Stimulated activated CD8-positive, alpha-beta memory T cell treated with anti-CD3 and anti-CD28 coated beads, Interleukin-7, amount 100 ng/mL, for 1 hour (primary cell): ENCODE measurements at regions not wholly inside any gene's neighbourhood (a gene's known extent, or its start where the extent isn't known, plus 50 kb on each side); places are given as distances from the start of the nearest gene placed in this dataset.
"Not testable (repeated sequence)": the region's sequence is repeated elsewhere in the genome, so short reads cannot be mapped to it uniquely, and the experiment has no call there.

ENCODE experiments used
- DNase-seq, 2 donors: peaks; one replicate each; pipeline ENCODE4 v3.0.0-alpha.2; 2020; ENCODE audit warnings: low read depth in 2 of 2

DNA sequence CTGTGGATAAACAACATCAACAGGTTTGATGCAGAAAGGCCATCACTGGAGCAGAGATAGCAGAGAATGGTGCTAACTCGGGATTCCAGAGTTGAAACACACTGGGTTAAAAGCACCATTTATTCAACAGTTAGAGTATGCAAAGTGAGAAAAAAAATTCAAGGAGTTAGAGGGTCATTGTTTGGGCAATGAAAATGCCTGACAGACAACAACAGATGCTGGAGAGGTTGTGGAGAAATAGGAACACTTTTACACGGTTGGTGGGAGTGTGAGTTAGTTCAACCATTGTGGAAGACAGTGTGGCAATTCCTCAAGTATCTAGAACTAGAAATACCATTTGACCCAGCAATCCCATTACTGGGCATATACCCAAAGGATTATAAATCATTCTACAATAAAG lies 77.4 kb upstream of the SEMA3C start:
- DNase-seq = not testable (repeated sequence)

DNA sequence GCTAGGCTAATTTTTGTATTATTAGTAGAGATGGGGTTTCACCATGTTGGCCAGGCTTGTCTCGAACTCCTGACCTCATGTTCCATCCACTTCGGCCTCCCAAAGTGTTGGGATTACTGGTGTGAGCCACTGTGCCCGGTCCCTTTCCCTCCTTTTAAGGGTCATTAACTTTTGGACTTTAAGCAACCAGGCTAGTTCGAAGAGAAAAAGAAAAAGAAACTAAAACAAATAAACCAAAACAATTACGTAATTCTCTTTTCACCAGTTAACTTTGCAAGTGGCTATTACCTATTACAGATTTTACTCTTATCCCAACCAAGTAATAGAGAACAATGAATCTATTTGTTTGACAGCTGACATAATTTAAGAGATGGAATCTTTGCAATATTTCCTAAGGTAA lies 72.8 kb upstream of the SEMA3C start:
- no peak for DNase-seq

DNA sequence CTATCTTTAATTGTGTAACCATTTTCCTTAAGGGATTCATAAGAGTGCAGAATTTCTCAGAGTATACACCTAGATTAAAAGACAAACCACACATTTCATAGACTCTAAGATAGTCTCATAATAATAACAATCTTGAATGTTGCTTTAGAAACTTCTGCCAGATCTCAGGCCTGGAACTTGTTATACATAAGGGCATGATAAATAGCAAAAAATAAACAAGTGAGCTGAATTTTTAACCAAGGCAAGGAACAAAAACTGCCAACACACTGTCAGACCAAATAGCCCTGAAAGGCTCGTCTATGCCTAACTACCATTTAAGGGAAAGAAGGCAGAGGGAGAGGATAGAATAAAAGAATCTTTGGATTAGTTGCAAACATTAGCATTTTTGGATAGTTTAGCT lies 65.8 kb upstream of the SEMA3C start:
- no peak for DNase-seq

DNA sequence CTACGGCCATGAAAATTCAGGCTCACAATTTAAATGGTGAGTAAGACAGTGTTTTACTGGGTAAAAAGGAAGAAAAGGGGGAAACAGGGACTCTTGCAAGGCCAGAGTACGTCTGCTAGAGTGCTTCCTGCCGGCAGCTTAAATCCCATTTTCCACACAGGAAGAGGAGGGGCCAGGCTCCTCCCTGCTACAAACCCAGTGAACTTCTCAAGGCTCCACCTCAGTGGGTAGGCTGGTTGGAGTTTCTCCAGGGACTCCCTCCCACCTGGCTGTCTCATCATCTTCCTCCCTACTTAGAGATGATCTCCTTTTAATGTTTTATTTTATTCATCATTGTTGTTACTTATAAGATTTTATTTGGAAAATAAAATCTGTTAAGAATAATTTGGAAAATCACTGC lies 62.6 kb upstream of the SEMA3C start:
- no peak for DNase-seq

DNA sequence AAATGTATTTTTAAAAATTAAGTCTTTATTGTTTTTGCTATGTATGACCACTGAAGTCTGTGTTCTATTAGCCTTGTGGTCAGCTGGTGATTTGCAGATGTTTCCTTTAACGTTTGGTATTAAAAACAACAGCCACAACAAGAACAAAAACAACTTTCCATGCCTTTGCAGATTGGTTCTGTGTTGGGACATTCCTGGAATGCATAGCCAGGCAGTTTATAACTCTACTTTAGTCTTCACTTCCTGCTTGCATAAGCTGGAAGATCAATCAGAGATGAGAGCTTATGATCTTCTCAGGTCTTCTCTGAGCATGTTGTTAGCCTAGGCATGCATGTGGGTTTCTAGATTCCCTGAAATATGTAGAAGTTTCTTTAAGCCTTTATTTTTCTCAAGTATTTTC lies 58.9 kb upstream of the SEMA3C start:
- DNase-seq = no peak

DNA sequence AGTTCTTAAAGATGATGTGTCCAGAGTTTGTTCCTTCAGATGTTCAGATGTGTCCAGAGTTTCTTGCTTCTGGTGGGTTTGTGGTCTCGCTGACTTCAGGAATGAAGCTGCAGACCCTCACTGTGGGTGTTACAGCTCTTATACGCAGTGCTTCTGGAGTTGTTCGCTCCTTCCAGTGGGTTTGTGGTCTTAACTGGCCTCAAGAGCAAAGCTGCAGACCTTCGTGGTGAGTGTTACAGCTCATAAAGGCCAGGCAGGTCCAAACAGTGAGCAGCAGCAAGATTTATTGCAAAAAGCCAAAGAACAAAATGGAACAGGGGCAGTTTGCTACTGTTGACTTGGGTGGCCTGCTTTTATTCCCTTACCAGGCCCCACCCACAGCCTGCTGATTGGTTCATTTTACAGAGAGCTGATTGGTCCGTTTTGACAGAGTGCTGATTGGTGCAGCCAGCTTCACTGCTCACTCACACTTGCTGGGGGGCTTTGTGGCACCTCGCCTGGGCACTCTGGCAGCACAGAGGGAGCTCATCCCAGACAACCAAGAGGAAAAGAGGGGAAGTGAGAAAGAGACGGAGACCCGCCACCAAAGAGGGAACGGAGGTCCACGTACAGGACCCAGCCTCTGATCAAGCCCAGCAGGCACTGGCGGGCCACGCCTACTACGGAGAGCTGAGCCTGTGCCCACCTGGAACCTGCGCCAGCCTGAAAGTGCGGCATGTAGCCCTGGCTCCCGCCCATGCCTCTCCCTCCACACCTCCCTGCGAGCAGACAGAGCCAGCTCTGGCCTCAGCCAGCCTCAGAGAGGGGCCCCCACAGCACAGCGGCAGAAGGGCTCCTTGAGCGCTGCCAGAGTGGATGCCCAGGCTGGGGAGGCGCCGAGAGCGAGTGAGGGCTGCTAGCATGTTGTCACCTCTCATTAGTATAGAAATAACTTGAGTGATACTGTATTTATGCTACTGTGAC lies 55.8 kb upstream of the SEMA3C start:
- no peak for DNase-seq

DNA sequence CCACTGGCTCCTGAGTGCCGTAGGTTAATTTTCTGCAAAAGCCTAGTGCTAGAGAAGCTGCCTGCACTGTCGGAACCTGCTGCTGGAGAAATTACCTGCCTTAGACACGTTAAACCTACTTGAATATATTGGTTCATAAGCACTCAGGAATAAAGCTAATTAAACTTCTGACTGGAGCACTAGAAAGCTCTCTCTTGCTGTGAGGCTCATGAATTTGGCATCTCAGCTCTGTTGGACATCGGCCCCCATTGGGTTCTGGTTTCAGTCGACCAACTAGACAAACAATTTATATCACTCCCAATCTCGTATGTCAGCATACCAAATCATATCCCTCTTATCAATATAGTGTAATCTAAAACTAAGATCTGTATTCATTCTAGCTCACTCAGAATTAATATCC lies 52.4 kb upstream of the SEMA3C start:
- no peak for DNase-seq
